ENCODE measurements at regions not wholly inside any gene's neighbourhood (a gene's known extent, or its start where the extent isn't known, plus 50 kb on each side); places are given as distances from the start of the nearest gene placed in this dataset.

DNA sequence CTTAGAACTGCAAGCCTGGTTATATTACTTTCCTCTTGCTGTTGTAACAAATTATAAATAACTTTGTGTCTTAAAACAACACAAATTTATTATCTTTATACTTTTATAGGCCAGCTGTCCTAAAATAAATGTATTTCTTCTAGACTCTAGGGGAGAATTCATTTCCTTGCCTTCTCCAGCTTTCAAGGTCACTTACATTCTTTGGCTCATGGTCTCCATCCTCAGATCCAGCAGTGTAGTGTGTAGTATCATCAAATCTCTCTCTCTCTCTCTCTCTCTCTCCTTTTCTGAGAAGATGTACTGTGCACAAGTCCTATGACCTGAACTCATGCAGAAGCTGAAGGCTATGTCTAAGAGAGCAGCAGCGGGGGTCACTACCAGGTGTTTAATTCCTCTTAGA, 1510.6 kb downstream of the MRPL39 start:
- no peak for DNase-seq

DNA sequence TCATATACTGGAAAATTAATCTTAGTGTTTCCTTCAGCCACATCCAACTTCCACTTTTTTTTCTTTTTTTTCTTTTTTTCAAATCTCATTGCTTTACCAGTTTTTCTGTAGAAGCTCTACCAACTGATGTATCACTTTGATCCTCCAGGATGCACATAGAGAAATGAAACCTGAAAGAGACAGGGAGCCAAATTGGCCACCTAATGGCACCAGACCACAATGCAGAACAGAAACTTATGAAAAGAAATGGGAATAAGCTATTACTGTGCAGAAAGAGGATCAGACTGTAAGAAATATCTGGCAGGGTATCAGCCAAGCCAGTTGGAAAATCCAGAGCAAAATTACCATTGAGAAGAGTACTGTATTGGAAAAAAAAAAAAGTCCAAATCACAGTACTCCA, 1514.2 kb downstream of the MRPL39 start:
- no peak for DNase-seq

DNA sequence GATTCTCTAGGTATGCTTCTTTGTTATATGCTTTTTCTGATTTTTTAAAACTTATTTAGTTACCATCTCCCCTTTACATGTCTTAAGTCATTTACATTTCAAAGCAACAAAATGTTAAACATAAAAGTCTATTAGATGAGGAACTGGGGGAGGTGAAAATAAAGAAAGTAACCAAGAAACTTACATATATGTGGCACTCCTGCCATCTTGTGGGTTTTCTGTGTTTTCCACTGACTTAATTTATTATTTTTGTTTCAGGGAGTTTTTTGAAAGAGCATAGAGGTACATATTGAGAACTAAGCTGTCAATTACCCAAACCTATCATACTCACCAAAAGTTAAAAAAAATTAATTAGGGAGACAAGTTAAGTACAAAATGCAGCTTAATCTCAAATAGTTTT, 1531.1 kb downstream of the MRPL39 start:
- DNase-seq: no peak

DNA sequence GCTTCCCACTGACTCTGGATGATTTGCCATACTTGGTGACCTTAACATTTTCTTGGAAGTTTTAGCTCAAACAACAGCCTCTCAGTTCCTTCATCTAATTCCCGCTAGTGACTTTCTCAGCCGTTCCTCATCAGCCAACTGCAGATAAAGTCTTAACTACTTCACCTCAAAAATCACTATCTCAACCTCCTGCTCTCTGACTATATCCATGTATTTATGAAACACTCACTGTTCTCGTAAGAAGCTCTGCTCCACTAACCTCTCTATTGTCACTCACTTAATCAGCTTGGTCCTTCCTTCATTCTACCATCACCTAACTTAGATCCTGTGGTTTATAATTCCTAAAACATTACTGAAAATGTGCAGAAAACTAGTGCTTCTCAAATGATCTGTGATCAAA, 1551.6 kb downstream of the MRPL39 start:
- no peak for DNase-seq

DNA sequence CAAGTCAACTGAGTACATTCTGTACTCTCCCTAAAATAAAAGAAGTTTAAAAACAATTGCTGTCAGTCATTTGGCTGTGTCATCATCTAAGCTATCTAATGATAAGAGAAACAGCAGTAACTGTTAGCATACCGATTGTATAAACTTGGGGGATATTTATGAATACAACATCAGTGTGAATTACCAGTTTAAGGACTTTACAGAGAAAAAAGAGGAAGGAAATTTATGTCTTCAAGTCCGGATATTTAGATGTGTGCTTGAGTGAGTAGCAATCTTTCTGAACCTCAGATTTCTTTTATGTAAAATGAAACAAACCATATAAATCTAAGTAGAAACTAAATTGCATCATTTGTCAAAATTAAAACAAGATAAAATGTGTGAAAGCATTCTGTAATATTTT, 1557.0 kb downstream of the MRPL39 start:
- no peak for DNase-seq

DNA sequence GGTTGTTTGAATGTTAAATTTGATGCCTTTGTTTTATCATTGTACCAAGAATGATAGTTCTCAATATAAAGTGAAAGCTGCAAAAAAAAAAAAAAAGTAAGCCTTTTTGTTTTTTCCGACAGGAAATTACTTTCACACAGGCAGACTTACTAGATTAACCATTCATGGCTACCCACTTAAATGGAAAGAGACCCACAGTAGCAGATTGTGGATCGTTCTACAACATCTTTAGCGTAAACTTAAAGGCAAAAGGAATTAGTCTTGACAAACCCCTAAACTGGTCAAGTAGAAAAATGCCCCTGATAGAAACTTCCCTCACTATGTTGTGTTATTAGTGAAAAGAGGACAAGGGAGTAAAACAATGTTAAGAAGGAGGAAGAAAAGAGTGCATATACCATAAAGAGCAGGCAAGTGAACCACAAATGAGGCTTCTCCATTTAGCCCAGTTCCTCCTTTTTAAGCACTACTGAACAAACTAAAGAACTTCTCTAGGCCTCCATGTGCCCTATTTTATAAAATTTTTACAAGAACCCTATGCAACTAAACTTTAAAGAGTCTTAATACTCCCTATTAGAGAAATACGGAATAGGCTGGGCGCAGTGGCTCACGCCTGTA, 1560.3 kb downstream of the MRPL39 start:
- DNase-seq: no peak

DNA sequence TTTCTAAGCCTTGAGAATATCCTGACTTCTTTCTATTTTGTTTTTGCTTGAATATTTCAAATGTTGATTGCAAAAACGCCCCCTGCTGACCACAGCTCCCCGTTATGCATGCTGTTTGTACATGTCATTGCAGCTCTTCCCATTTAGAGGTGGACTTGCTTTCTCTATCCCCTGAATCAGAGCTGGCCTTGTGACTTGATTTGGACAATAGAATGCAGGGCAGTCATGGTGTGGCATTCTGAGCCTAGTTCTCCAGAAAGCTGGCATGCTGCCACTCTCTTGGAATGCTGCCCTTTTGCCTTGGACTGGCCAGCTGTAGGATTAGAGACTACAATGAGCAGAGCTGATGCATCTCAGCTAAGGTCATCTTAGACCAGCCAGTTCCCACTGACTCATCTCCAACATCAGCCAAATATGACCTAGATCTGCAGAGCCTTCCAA, 1561.5 kb downstream of the MRPL39 start:
- peak; percentile 2 for DNase-seq

DNA sequence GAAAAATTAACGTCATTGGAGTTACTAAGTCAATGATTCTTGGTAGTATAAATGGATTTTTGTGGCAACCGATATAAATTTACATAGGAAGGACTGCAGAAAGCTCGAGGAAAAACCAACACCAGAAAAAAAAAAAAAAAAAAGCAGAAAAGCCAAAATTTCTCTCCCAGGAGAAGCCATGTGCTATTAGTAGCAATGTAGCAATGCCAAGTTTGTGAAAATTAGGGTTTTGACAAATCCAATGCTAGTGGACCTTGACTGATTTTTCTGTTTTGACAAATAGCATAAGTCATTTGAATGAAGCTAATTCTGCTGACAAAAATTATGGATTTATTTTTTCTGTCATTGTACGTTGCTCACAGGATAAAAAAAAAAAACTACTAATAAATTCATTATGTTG, 1561.9 kb downstream of the MRPL39 start:
- no peak for DNase-seq

DNA sequence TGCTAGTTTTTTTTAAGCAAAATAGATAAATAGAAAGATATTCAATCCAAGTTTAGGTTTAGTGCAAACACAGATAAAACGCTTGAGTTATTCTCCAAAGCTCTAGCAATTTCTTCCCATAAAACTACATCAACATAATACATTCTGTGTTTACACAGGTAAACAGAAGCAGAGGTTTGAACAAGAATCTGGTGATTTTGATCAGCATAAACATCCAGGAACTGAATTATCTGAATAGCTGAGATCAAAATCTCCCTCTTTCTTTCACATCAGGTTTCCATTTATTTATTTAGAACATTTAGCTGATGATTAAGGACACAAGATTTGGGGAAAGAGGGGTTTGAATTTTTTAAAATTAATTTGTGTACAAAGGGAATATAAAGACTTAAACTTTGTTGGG, 1564.6 kb downstream of the MRPL39 start:
- no peak for DNase-seq

DNA sequence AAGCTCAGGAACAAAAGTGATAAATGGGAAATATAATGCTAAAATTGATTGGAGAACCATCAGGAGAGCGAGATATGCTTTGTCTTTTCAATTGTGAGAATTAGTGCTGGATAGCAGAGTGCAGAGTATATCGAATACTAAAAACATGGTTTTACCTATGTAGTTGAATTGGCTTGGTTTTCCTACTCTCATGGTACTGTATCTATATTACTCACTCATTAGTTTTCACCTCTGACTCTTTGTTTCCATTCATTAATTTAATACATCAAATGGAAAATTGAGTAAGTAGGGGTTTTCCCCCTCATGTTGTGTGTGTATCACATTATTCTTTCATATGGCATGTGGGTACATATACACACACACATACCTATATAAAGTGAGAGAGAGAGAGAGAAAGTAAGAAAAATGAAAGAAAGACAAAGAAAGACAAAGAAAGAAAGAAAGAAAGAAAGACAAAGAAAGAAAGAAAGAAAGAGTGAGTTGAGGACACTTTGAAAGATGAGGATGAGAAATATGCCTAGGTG, 1574.5 kb downstream of the MRPL39 start:
- DNase-seq: no peak

DNA sequence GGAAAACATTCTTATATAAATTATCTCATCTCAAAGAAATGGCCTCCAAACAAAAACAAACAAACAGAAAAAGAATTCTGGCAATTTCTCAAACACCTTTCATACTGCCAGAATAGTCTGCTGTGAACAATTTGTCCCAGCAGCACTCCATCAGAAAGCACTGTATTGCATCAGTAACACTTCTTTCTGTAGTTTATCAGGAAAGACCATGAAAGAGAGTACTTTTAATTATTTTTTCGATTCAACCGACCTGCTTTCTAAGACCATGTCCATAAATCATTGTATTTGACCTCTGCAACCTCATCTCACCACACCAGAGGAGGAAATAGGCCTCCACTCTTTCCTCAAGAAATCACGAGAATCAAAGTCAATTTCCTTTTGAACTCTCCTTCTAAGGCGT, 1579.9 kb downstream of the MRPL39 start:
- DNase-seq: no peak

DNA sequence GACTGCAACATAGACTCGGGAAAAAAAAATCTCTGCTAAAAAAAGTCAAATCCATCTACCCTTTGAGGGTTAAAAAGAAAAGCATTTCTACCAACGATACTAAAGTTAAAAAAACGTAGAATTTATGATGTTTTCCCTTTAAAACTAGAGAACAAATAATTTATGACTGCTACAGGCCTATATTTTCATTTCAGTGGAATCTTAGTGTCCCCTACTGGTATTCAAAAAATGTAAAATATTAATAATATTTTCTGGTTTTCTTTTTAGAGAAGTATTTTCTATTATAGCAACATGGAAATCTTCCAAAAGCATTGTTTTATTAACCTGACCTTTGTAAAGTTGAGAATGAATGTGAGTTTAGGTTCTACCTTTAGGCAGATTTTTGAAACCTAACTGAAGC, 1582.2 kb downstream of the MRPL39 start:
- DNase-seq: no peak

DNA sequence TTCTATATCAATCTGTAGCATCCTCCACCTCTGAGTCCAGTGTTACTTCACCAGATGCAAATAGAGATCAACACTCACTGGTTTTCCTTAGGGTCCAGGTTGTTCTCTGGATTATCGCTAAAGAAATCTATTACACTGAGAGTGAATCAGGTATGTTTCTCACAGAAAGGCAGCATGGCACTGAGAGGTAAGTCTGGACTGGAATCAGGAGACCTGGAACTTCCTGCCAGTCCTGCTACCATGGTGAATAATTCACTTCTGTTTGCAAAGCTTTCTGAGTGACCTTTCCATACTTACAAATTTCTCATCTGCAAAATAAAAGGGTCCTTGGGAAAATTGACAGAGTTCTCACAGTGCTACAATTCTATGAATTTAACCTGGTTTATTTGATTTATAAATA, 1583.3 kb downstream of the MRPL39 start:
- DNase-seq: no peak

DNA sequence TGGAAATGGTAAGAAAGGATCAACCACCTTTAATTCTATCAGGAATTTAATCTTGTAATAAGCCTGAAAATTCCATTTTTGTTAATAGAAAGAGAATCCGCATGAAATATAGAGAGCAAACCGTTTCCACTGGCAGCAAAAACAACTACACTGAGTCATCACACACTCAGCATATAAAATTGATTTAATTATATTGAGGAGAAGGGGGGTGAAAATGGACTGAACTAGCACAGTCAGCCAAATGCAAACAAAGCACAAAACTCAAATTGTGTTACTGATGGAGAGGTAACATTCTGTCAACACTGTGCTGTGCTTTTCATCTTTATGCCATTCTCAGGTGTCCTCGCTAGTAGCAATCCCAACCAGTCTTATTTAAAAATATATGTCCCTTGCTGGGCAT, 1583.9 kb downstream of the MRPL39 start:
- no peak for DNase-seq

DNA sequence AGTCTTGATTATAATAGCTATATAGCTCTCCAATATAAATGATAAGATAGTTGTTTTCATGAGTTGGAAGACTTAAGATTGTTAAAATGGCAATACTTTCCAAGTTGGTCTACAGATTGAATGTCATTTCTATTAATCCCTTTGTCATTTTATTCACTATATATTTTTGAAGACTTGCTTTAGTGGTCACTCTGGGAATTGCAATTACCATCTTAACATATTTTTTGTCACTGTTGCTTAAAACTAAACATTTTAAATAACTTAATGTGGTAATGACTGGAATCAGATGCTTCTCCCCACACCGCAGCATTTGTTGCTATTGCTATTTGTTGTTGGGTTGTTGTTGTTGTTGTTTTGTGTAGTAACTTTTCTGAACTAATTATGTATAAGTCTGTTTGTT, 1592.9 kb downstream of the MRPL39 start:
- DNase-seq: no peak

DNA sequence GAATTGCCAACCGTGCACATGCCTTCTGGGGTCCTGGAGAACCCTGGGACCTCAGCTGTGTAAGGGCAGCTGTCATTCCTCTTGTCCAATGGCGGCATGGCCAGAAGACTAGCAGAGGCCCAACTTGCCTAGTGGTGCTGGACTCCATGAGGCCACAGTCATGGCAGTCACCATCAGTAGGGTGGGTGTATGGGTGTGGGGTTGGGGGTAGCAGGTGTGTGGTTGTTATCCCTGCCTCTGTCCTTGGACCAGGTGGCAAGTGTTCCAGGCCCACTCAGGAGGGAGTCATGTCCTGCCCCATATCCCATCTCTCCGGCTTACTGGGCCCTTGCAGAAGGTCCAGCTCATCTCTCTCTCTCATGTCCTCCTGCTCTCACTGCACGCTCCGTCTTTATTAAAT, 1596.2 kb downstream of the MRPL39 start:
- DNase-seq: no peak

DNA sequence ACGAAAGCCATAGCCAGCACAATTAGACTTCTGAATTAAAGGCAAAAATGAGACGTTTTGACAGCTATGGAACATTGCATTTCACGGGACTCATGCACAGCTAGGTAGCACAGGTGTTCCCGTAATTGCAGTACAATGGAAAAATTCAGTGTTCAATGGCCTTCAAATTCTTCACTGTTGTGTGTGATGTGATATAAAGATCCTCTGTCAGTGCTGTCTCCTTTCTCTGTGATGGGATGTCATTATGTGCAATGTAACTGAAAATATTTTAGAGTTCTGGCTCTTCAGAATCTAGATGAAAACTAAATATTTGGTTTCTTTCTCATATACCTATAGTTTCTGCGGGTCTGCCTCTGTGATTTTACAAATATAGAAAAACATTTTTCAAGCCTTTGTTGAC, 1599.7 kb downstream of the MRPL39 start:
- no peak for DNase-seq

DNA sequence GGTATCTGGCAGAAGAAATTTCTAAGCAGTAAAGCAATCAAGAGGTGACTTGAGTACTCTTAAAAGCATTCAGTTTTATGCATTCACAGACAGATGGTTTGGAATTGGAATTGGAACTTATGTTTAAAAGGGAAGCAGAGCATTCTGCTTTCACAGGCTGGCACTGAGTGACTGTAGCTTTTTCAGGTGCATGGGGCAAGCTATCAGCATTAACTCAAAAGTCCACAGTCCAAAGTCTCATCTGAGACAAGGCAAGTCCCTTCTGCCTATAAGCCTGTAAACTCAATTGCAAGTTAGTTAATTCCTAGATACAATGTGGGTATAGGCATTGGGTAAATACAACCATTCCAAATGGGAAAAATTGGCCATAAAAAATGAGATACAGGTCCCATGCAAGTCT, 1620.3 kb downstream of the MRPL39 start:
- DNase-seq: no peak

DNA sequence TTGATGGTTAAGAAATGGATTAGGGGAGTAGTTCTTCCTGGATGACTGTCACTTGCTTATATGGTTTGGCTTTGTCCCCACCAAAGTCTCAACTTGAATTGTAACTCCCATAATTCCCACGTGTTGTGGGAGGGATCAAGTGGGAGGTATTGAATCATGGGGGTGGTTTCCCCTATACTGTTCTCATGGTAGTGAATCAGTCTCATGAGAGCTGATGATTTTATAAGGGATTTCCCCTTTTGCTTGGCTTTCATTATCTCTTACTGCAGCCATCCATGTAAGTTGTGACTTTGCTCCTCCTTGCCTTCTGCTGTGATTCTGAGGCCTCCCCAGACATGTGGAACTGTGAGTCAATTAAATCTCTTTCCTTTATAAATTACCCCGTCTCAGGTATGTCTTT, 1621.1 kb downstream of the MRPL39 start:
- no peak for DNase-seq

DNA sequence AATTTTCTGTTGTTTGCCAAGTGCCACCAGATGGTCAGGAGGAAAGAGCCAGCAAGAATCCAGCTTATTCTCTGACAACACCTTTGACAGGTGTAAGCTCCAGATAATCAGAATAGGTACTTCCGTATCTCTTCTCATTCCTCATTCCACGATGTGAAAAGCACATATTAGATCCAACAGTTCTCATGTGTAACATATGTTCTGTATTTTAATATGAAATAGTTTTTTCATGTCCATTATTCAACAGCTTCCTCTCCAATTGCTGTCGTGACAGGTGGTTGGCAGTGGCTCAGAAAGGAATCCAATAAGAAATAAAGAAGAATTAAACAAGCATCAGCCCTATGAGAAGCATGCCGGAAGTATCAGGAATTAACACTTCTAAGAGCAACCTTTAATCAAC, 1624.7 kb downstream of the MRPL39 start:
- no peak for DNase-seq

DNA sequence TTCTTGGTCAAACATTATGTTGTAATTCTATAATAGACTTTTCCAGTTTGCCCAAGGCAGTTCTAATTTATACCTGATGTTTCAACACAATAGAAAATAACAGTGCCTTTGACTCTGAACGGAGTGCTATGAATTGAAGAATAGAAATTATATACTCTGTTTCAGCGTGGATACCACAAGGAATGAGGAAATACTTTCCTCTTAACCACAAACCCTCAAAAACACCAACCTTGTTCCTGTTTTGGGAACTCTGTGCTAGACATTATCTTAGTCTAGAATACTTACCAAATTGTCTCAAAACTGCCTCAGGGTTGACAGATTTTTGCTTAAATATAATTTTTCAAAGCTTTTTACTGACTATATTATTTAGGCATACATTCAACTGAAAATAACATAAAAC, 1629.3 kb downstream of the MRPL39 start:
- no peak for DNase-seq

DNA sequence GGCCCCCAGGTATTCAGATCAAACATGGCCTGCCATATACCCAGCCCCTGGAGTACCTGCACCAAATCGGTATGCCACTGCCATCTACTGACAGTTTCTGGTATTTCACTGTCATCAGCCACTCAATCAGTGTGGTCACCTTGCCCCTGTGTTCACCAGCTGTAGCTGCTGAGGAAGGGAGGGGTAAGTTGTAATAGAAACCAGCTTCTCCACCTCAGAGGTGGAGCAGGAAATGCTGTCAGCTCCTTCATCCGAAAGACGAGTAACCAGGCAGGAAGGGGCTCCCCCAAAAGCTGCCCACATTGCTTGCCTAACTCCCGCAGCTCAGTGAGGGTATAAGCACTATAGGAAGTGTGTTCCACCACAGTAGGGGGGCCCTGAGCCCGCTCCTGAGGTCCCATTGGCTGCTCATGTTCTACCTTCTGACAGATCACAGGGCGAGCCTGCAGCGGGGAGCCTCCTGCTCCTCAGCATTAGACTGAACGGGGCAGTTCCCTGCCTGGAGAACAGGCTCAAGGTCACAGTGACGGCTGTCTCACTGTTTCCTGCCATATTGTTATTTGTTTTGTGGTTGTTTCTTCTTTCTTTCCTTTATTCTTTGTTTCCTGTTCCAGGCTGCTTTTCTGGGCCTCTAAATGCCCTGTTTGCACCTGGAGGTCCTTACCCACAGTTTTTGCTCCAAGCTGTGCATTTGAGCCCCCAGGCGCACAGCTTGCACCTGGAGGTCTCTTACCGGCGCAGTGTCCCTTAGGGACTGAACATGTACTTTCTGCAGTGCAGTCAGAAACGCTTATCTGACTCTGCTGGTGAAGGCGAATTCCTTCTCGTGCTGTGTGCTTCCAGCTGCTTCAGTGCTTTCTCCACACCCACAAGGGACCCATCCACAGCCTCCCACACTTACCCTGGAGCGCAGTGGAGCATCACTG, 1638.3 kb downstream of the MRPL39 start:
- peak; percentile 86 for DNase-seq

DNA sequence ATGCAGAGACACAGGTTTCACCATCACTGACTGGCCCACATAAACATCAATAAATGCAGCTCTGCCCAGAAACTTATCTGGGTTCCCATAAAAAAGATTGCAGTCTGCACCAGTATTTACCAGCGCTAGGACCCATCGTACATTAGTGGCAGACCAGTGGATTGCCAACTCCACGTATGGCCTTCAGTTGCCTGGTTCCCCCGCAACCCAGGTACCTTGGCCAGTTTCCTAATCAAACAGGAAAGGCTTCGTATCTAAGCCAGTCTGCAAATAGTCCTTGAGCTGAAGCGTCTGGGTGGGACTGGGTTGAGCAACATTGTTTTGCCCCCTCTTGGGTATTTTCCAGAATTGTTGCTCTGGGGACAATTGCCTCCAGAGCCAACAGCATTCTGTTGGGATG, 1639.3 kb downstream of the MRPL39 start:
- DNase-seq: no peak

DNA sequence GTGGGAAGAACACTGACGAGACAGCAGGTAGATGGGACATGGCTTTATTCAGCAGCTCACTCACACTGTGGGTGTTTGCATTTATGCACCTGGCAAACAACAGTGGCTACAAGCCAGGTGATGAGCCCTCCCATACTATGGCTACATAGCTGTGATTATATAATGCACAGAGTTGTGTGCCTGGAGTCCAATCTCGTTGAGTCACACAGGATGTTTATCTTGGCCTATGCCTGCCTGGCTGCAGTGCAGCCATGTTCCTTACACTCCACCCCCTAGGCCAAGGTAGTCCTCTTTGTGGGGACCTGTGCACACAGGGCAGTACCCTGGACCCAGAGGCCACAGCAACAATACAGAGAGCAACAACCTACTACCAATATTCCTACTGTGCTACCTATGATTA, 1643.8 kb downstream of the MRPL39 start:
- DNase-seq: no peak
